CD4-positive, alpha-beta T cell (primary cell): ENCODE measurements at regions not wholly inside any gene's neighbourhood (a gene's known extent, or its start where the extent isn't known, plus 50 kb on each side); places are given as distances from the start of the nearest gene placed in this dataset.

ENCODE experiments used
- ATAC-seq: fragments of 200-7000 bp; cut with Tn5 transposase; one replicate; pipeline ENCODE4 v1.10.0; 2022; ENCODE audit warnings: mild to moderate bottlenecking; ENCODE audit not compliant: poor library complexity
- CTCF ChIA-PET: fragments of 350-600 bp; sonication (Branson Sonifier 250); formaldehyde crosslinking; loops from one replicate; lab custom pipeline; 2021; ENCODE audit warnings: antibody characterized with exemption, inconsistent platforms; lab: Charles Lee
- POLR2A ChIA-PET: fragments of 350-600 bp; sonication (Branson Sonifier 250); formaldehyde crosslinking; loops from one replicate; lab custom pipeline; 2021; ENCODE audit warnings: antibody characterized with exemption, inconsistent platforms; lab: Charles Lee
- DNase-seq, 14 experiments: peaks; one replicate each; pipeline ENCODE4 v3.0.0-alpha.2; 2013 to 2020; ENCODE audit warnings: mixed read lengths in 2 of 14
- H3K27ac ChIP-seq, 2 donors: one replicate each; pipeline versions ENCODE4 v1.5.1 to v1.7.0; 2013; ENCODE audit warnings: low read length in 2 of 2, low read depth in 1 of 2, mild to moderate bottlenecking in 1 of 2
- H3K27me3 ChIP-seq, 2 experiments: 1 replicate in 1 of 2; 2 replicates in 1 of 2; pipeline versions ENCODE4 v1.6.1 to v1.7.0; 2013; ENCODE audit warnings: low read length in 2 of 2, control low read depth in 1 of 2, mild to moderate bottlenecking in 1 of 2, moderate library complexity in 1 of 2; ENCODE audit not compliant: insufficient read depth in 2 of 2, control insufficient read depth in 1 of 2
- H3K36me3 ChIP-seq: one replicate; pipeline ENCODE4 v1.6.1; 2013; ENCODE audit warnings: low read length, control low read depth; ENCODE audit not compliant: insufficient read depth
- H3K4me1 ChIP-seq: one replicate; pipeline ENCODE4 v1.6.1; 2013; ENCODE audit warnings: low read length, control low read depth; ENCODE audit not compliant: insufficient read depth
- H3K4me3 ChIP-seq: one replicate; pipeline ENCODE4 v1.5.1; 2013; ENCODE audit warnings: mild to moderate bottlenecking, low read length, moderate library complexity
- H3K9me3 ChIP-seq, 2 experiments: 1 replicate in 1 of 2; 2 replicates in 1 of 2; pipeline versions ENCODE4 v1.6.1 to v1.7.0; 2013; ENCODE audit warnings: low read length in 2 of 2, mild to moderate bottlenecking in 2 of 2, control low read depth in 1 of 2, moderate library complexity in 1 of 2; ENCODE audit not compliant: control insufficient read depth in 1 of 2, insufficient read depth in 1 of 2
- H3K27ac Mint-ChIP-seq: one replicate; pipeline ENCODE4 v1.8.0; 2020; ENCODE audit warnings: mixed read lengths
- H3K27me3 Mint-ChIP-seq: one replicate; pipeline ENCODE4 v1.8.0; 2021; ENCODE audit warnings: mixed read lengths
- H3K36me3 Mint-ChIP-seq: one replicate; pipeline ENCODE4 v1.8.0; 2021; ENCODE audit warnings: low read depth, mixed read lengths
- H3K4me1 Mint-ChIP-seq: one replicate; pipeline ENCODE4 v1.8.0; 2021; ENCODE audit warnings: low read depth, mixed read lengths
- H3K4me3 Mint-ChIP-seq: one replicate; pipeline ENCODE4 v1.8.0; 2020; ENCODE audit warnings: mild to moderate bottlenecking, mixed read lengths
- H3K9me3 Mint-ChIP-seq: one replicate; pipeline ENCODE4 v1.8.0; 2020; ENCODE audit warnings: mixed read lengths
- CTCF ChIP-seq: fragments of 200-600 bp; IDR thresholded peaks from one replicate; pipeline ENCODE4 v1.8.0; 2022; ENCODE audit warnings: antibody characterized with exemption, mild to moderate bottlenecking
- intact Hi-C, 2 experiments: fragments of 100-400 bp; cut with DNase I in 1 of 2; cut with micrococcal nuclease in 1 of 2; formaldehyde crosslinking; loops; one replicate each; pipeline versions ENCODE4 v1.15.1 to v1.9.0; 2023 to 2025; cut with DNase I, micrococcal nuclease

GRCh38 chr6:74066168-74066871 lies 370.3 kb downstream of the CD109 start:
- no peaks in the 10 kb centered on the region for H3K36me3 ChIP-seq
- H3K9me3 ChIP-seq = no peaks in the 10 kb centered on the region
- no peaks in the 10 kb centered on the region for H3K27me3 ChIP-seq
- intact Hi-C loops = no loop called here
- Mint-ChIP-seq H3K27me3 (no peaks in the 10 kb centered on the region), H3K36me3 (no peaks in the 10 kb centered on the region), H3K4me3 (no peak overlapping the region), H3K9me3 (peaks cover 4% of the 10 kb centered on the region), H3K27ac (no peak overlapping the region), H3K4me1 (no peaks in the 10 kb centered on the region)
- ATAC-seq (no peak), DNase-seq (no peak)
- no peaks in the 10 kb centered on the region for H3K4me1 ChIP-seq
- TF ChIP-seq CTCF = no peak
- ChIA-PET POLR2A (no interaction called here), CTCF (no interaction called here)
- H3K27ac ChIP-seq = no peak overlapping the region
- no peak overlapping the region for H3K4me3 ChIP-seq

- no peak for DNase-seq
- no peaks in the 10 kb centered on the region for H3K36me3 Mint-ChIP-seq
- Histone ChIP-seq H3K27me3 (no peaks in the 10 kb centered on the region), H3K4me1 (no peaks in the 10 kb centered on the region), H3K36me3 (no peaks in the 10 kb centered on the region), H3K4me3 (no peak overlapping the region), H3K27ac (no peak overlapping the region), H3K9me3 (no peaks in the 10 kb centered on the region)
- POLR2A ChIA-PET = no interaction called here
- CTCF ChIA-PET = no interaction called here
- no peaks in the 10 kb centered on the region for H3K27me3 Mint-ChIP-seq
- ATAC-seq = no peak
- H3K9me3 Mint-ChIP-seq = peaks cover 4% of the 10 kb centered on the region
- no peaks in the 10 kb centered on the region for H3K4me1 Mint-ChIP-seq
- no peak overlapping the region for H3K4me3 Mint-ChIP-seq
- intact Hi-C loops = no loop called here
- no peak overlapping the region for H3K27ac Mint-ChIP-seq
- no peak for TF ChIP-seq CTCF
Measured at GRCh38 chr6:74065705-74066104, 369.7 kb downstream of the CD109 start.

- H3K4me3 Mint-ChIP-seq = no peak overlapping the region
- no peaks in the 10 kb centered on the region for H3K27me3 Mint-ChIP-seq
- CTCF ChIA-PET = no interaction called here
- no peaks in the 10 kb centered on the region for H3K4me1 Mint-ChIP-seq
- no peaks in the 10 kb centered on the region for H3K4me1 ChIP-seq
- no peaks in the 10 kb centered on the region for H3K36me3 Mint-ChIP-seq
- H3K27ac ChIP-seq = no peak overlapping the region
- H3K9me3 Mint-ChIP-seq = peaks cover 4% of the 10 kb centered on the region
- no peaks in the 10 kb centered on the region for H3K9me3 ChIP-seq
- DNase-seq (no peak), ATAC-seq (no peak)
- no peak overlapping the region for H3K27ac Mint-ChIP-seq
- no peak overlapping the region for H3K4me3 ChIP-seq
- no peak for TF ChIP-seq CTCF
- POLR2A ChIA-PET = no interaction called here
- H3K27me3 ChIP-seq = no peaks in the 10 kb centered on the region
- H3K36me3 ChIP-seq = no peaks in the 10 kb centered on the region
- intact Hi-C loops = no loop called here
Measured at GRCh38 chr6:74063391-74063790, 367.4 kb downstream of the CD109 start.
